Upper lobe of left lung (tissue), 4 donors: ENCODE measurements at regions not wholly inside any gene's neighbourhood (a gene's known extent, or its start where the extent isn't known, plus 50 kb on each side); places are given as distances from the start of the nearest gene placed in this dataset.

ENCODE experiments used
- CTCF ChIP-seq, 6 experiments: fragments of 450-650 bp in 4 of 6; fragments of 200-600 bp in 2 of 6; sonication (generic) in 2 of 6; IDR thresholded peaks; one replicate each; pipeline ENCODE4 v1.5.1; 2016 to 2019; ENCODE audit warnings: antibody characterized with exemption in 6 of 6
- POLR2A ChIP-seq, 4 donors: fragments of 450-650 bp; IDR thresholded peaks; one replicate each; pipeline ENCODE4 v1.5.1; 2016 to 2017; ENCODE audit warnings: antibody characterized with exemption in 4 of 4, mild to moderate bottlenecking in 2 of 4

GRCh38 chr7:106357675-106358074 is 72.9 kb upstream of the NAMPT start:
- TF ChIP-seq POLR2A (IDR thresholded peaks at IDR 0.05) (no peak), CTCF (IDR thresholded peaks at IDR 0.05) (no peak)
